SKM-1 treated with dmso at 0.1 percent for 144 hours (cell line): ENCODE measurements at regions not wholly inside any gene's neighbourhood (a gene's known extent, or its start where the extent isn't known, plus 50 kb on each side); places are given as distances from the start of the nearest gene placed in this dataset.
"Not testable (repeated sequence)": the region's sequence is repeated elsewhere in the genome, so short reads cannot be mapped to it uniquely, and the experiment has no call there.

Source experiments
- DNase-seq: peaks from one replicate; lab custom pipeline; 2025; ENCODE audit not compliant: unreplicated experiment; lab: John Stamatoyannopoulos, UW

DNA sequence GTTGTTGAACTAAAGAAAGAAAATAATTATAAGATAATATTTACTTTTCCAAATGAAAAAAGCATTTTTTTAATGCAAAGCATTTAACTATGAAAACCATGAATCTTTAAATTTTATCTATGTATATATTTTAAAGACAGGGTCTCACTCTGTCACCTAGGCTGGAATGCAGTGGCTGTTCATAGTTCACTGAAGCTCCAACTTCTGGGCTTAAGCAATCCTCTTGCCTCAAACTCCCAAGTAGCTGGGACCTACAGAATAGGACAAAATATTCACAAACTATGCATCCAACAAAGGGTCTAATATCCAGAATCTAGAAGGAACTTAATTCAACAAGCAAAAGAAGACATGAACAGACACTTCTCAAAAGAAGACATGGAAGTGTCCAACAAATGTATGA is 55.9 kb upstream of the ALB start:
- no peak for DNase-seq

GRCh38 chr4:73347497-73347896 is 56.6 kb upstream of the ALB start:
- DNase-seq = no peak

- DNase-seq = no peak
These were observed 58.6 kb upstream of the ALB start for GRCh38 chr4:73345399-73345975.

GRCh38 chr4:73344106-73344505 is 60.0 kb upstream of the ALB start:
- DNase-seq = no peak

- DNase-seq = no peak
These were observed 60.7 kb upstream of the ALB start for GRCh38 chr4:73343432-73343831.

- peak; percentile 38 for DNase-seq
These were observed 62.6 kb upstream of the ALB start for GRCh38 chr4:73341454-73341853.

GRCh38 chr4:73340917-73341316 is 63.2 kb upstream of the ALB start:
- no peak for DNase-seq

- no peak for DNase-seq
These were observed 68.4 kb upstream of the ALB start for GRCh38 chr4:73335679-73336078.

DNA sequence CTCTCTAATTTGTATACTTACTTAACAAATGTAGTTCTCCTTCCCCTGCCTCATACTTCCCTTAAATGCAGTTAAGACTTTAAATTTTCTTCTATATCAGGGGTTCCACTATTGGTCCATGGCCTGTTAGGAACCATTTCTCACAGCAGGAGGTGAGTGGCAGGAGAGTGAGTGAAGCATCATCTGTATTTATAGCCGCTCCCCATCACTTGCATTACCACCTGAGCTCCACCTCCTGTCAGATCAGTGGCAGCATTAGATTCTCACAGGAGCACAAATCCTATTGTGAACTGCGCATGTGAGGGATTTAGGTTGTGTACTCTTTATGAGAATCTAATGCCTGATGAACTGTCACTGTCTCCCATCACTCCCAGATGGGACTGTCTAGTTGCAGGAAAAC is 72.1 kb upstream of the ALB start:
- not testable (repeated sequence) for DNase-seq

DNA sequence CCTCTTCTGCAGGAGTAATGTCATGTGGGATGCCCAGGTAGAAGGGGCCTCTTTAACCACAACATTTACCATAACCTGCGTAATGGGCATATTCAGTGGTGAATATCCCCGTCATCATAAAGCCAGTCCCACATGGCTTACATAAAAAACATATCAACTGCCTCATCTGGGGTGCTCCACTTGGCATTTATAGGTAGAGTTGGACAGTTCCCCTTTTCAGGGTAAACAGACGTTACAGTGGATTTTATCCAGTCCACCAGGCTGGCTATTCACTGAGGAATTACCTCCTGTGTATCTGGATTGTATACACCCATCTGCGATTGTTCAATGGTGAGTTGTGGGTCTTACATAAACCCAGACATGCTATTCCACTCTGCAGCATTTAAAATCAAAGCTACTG is 70.7 kb upstream of the ANKRD17 start:
- DNase-seq = no peak

GRCh38 chr4:73325776-73326175 is 67.2 kb upstream of the ANKRD17 start:
- DNase-seq = not testable (repeated sequence)

- DNase-seq = no peak
These were observed 58.5 kb upstream of the ANKRD17 start for GRCh38 chr4:73317092-73317491.

DNA sequence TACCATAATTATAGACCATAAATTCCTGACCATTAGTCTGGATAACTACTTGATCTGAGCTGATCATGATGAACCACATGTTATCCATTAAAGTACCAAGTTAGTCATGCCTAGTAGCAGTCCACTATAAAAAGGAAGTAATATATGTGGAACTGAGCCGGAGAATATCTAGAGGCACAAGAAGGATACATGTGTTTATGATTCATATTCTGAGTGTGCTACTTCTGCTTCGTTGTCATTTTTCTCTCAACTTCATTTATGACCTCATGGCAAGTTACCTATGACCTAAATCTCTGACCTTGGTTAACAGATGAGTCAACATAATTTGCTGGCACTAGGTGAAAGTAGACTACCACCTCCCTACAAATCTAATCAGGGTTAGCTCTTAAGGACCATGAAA is 56.5 kb upstream of the ANKRD17 start:
- no peak for DNase-seq

GRCh38 chr4:73312967-73313366 is 54.4 kb upstream of the ANKRD17 start:
- DNase-seq = no peak

DNA sequence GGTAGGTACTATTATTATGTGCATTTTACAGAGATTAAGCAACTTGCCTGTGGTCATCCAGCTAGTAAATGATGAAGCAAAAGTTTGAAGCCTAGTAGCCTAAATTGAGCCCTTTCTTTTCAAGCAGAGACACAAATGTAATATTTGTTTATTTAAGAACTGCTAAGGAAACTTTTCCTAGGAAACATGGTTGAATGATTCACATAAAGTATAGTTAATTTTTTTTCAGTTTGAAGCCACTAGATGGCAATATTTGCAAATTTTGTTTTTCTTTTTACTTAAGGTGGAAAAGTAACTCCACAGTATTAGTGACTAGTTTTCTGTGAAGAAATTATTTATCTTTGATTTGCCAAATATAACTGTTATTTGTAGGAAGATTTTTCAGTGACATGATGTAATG is 52.8 kb upstream of the ANKRD17 start:
- DNase-seq = no peak

- DNase-seq = no peak
These were observed 50.6 kb upstream of the ANKRD17 start for GRCh38 chr4:73309211-73309610.
